Naive thymus-derived CD4-positive, alpha-beta T cell (primary cell): ENCODE measurements at regions not wholly inside any gene's neighbourhood (a gene's known extent, or its start where the extent isn't known, plus 50 kb on each side); places are given as distances from the start of the nearest gene placed in this dataset.
A peak's percentile ranks its signal among the peaks of the same experiment; 100 is the strongest.
"Not testable (repeated sequence)": the region's sequence is repeated elsewhere in the genome, so short reads cannot be mapped to it uniquely, and the experiment has no call there.

Experiments used
- ATAC-seq: fragments of 150-1000 bp; cut with Tn5 transposase; 2 replicates; pipeline ENCODE4 v1.10.0; 2021; ENCODE audit warnings: mild to moderate bottlenecking, moderate library complexity
- CTCF ChIA-PET: fragments of 350-600 bp; sonication (Branson Sonifier 250); formaldehyde crosslinking; loops from one replicate; lab custom pipeline; 2021; ENCODE audit warnings: antibody characterized with exemption; lab: Charles Lee
- POLR2A ChIA-PET: fragments of 350-600 bp; sonication (Branson Sonifier 250); formaldehyde crosslinking; loops from one replicate; lab custom pipeline; 2021; ENCODE audit warnings: antibody characterized with exemption, inconsistent platforms; lab: Charles Lee
- DNase-seq, 9 donors: peaks; one replicate each; pipeline versions ENCODE4 v3.0.0 to v3.0.0-alpha.2; 2020 to 2022; ENCODE audit warnings: mixed read lengths in 1 of 9
- H3K27ac ChIP-seq: one replicate; pipeline ENCODE4 v1.7.0; 2013; ENCODE audit warnings: mild to moderate bottlenecking, low read depth, low read length, moderate library complexity
- H3K27me3 ChIP-seq, 2 donors: one replicate each; pipeline ENCODE4 v1.7.0; 2013; ENCODE audit warnings: low read length in 2 of 2, mild to moderate bottlenecking in 2 of 2, moderate library complexity in 2 of 2; ENCODE audit not compliant: control insufficient read depth in 2 of 2, insufficient read depth in 2 of 2
- H3K36me3 ChIP-seq, 3 experiments: 1 replicate in 2 of 3; 2 replicates in 1 of 3; pipeline ENCODE4 v1.7.0; 2013; ENCODE audit warnings: low read length in 3 of 3, mild to moderate bottlenecking in 3 of 3, moderate library complexity in 1 of 3; ENCODE audit not compliant: insufficient read depth in 3 of 3, control insufficient read depth in 2 of 3
- H3K4me1 ChIP-seq, 2 donors: one replicate each; pipeline ENCODE4 v1.7.0; 2013; ENCODE audit warnings: low read length in 2 of 2, mild to moderate bottlenecking in 2 of 2, moderate library complexity in 1 of 2; ENCODE audit not compliant: control insufficient read depth in 2 of 2, insufficient read depth in 2 of 2
- H3K4me3 ChIP-seq: 2 replicates; pipeline ENCODE4 v1.7.0; 2013; ENCODE audit warnings: mild to moderate bottlenecking, low read length
- H3K9me3 ChIP-seq, 3 experiments: 1 replicate in 2 of 3; 2 replicates in 1 of 3; pipeline ENCODE4 v1.7.0; 2013; ENCODE audit warnings: low read length in 3 of 3; ENCODE audit not compliant: control insufficient read depth in 2 of 3
- H3K27ac Mint-ChIP-seq, 9 donors: one replicate each; pipeline ENCODE4 v1.8.0; 2020 to 2022; ENCODE audit warnings: mixed read lengths in 9 of 9, mild to moderate bottlenecking in 8 of 9, moderate library complexity in 5 of 9, inconsistent platforms in 2 of 9
- H3K27me3 Mint-ChIP-seq, 5 donors: one replicate each; pipeline ENCODE4 v1.8.0; 2021 to 2022; ENCODE audit warnings: mixed read lengths in 5 of 5, mild to moderate bottlenecking in 1 of 5
- H3K36me3 Mint-ChIP-seq, 5 donors: one replicate each; pipeline ENCODE4 v1.8.0; 2020 to 2022; ENCODE audit warnings: mixed read lengths in 5 of 5, mild to moderate bottlenecking in 3 of 5, inconsistent platforms in 1 of 5
- H3K4me1 Mint-ChIP-seq, 7 donors: one replicate each; pipeline ENCODE4 v1.8.0; 2020 to 2022; ENCODE audit warnings: mixed read lengths in 7 of 7, mild to moderate bottlenecking in 3 of 7, inconsistent platforms in 1 of 7
- H3K4me3 Mint-ChIP-seq, 10 donors: one replicate each; pipeline ENCODE4 v1.8.0; 2020 to 2022; ENCODE audit warnings: mild to moderate bottlenecking in 10 of 10, mixed read lengths in 10 of 10, moderate library complexity in 6 of 10, inconsistent platforms in 2 of 10
- H3K9me3 Mint-ChIP-seq, 11 donors: one replicate each; pipeline ENCODE4 v1.8.0; 2020 to 2022; ENCODE audit warnings: mixed read lengths in 11 of 11, mild to moderate bottlenecking in 4 of 11, inconsistent platforms in 1 of 11, moderate library complexity in 1 of 11
- intact Hi-C, 2 donors: fragments of 100-400 bp; cut with micrococcal nuclease; formaldehyde crosslinking; loops; one replicate each; pipeline ENCODE4 v1.15.1; 2023

GRCh38 chr2:87608377-87609166 is 139.3 kb upstream of the PLGLB2 start:
- H3K27me3 Mint-ChIP-seq, H3K4me3 ChIP-seq, intact Hi-C loops, CTCF ChIA-PET, H3K36me3 ChIP-seq, H3K4me1 Mint-ChIP-seq, H3K4me1 ChIP-seq, H3K36me3 Mint-ChIP-seq, H3K4me3 Mint-ChIP-seq, H3K27ac Mint-ChIP-seq, POLR2A ChIA-PET, H3K27ac ChIP-seq, H3K9me3 Mint-ChIP-seq, H3K27me3 ChIP-seq, H3K9me3 ChIP-seq, DNase-seq: not testable (repeated sequence)
- ATAC-seq, result peak; percentile 52

- H3K4me1 ChIP-seq, H3K27ac ChIP-seq, H3K27ac Mint-ChIP-seq, H3K36me3 ChIP-seq, H3K9me3 ChIP-seq, POLR2A ChIA-PET, CTCF ChIA-PET, H3K27me3 Mint-ChIP-seq, intact Hi-C loops, ATAC-seq, H3K4me1 Mint-ChIP-seq, DNase-seq, H3K27me3 ChIP-seq, H3K4me3 Mint-ChIP-seq, H3K36me3 Mint-ChIP-seq, H3K9me3 Mint-ChIP-seq, H3K4me3 ChIP-seq: not testable (repeated sequence)
These were observed 136.9 kb upstream of the PLGLB2 start for GRCh38 chr2:87610974-87611373.

DNA sequence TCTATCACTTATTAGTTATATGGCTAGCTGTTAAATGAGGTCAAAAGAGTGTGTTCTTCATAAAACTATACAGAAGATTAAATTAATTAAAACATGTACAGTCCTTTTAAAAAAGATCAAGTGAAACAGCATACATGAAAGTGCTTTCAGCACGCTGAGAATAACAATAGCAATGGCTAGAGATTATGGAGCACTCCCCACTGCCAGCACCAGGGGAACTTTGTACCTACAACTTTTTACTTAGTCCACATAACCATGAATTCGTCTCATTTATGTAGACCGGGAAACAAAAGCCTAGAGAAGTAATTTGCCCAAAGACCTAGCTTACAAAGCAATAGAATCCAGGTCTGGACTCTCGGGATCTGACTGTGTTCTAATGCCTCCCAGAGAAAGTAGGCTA is 136.5 kb upstream of the PLGLB2 start:
- POLR2A ChIA-PET, H3K4me1 Mint-ChIP-seq, H3K36me3 ChIP-seq, CTCF ChIA-PET, H3K36me3 Mint-ChIP-seq, H3K27me3 ChIP-seq, H3K4me3 ChIP-seq, H3K27me3 Mint-ChIP-seq, DNase-seq, intact Hi-C loops, ATAC-seq, H3K4me3 Mint-ChIP-seq, H3K9me3 ChIP-seq, H3K27ac Mint-ChIP-seq, H3K27ac ChIP-seq, H3K9me3 Mint-ChIP-seq, H3K4me1 ChIP-seq: not testable (repeated sequence)

- H3K27ac Mint-ChIP-seq, ATAC-seq, H3K4me3 Mint-ChIP-seq, H3K27ac ChIP-seq, H3K4me1 ChIP-seq, intact Hi-C loops, H3K9me3 ChIP-seq, H3K9me3 Mint-ChIP-seq, H3K36me3 ChIP-seq, H3K4me3 ChIP-seq, H3K27me3 Mint-ChIP-seq, POLR2A ChIA-PET, H3K36me3 Mint-ChIP-seq, DNase-seq, H3K27me3 ChIP-seq, H3K4me1 Mint-ChIP-seq, CTCF ChIA-PET: not testable (repeated sequence)
These were observed 135.9 kb upstream of the PLGLB2 start for GRCh38 chr2:87611956-87612355.

DNA sequence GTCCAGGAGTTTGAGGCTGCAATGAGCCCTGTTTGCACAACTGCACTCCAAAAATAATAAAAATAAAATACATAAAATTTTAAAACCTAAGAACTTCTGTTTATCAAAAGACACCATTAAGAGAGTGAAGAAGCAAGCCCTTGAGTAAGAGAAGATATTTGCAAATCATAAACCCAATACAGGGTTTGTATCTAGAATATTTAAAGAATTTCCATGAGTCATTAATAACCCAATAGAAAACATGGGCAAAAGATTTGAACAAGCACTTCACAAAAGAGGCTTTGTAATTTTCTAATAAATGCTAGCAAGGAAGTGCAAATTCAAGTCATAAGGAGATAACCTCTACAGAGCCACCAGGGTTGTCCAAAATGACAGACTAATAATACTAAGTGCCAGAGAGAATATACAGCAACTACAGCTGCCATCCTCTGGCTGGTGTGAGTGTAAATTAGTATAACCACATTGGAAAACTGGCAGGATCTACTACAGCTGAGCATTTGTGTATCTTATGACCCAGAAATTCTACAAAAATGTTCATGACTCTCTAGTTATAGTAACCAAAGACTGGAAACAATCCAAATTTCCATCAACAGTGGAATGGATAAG is 133.0 kb upstream of the PLGLB2 start:
- H3K4me1 ChIP-seq, DNase-seq, POLR2A ChIA-PET, H3K27ac Mint-ChIP-seq, H3K36me3 ChIP-seq, intact Hi-C loops, H3K27me3 Mint-ChIP-seq, H3K27ac ChIP-seq, H3K9me3 Mint-ChIP-seq, CTCF ChIA-PET, H3K4me3 ChIP-seq, ATAC-seq, H3K9me3 ChIP-seq, H3K4me3 Mint-ChIP-seq, H3K27me3 ChIP-seq, H3K4me1 Mint-ChIP-seq, H3K36me3 Mint-ChIP-seq: not testable (repeated sequence)

DNA sequence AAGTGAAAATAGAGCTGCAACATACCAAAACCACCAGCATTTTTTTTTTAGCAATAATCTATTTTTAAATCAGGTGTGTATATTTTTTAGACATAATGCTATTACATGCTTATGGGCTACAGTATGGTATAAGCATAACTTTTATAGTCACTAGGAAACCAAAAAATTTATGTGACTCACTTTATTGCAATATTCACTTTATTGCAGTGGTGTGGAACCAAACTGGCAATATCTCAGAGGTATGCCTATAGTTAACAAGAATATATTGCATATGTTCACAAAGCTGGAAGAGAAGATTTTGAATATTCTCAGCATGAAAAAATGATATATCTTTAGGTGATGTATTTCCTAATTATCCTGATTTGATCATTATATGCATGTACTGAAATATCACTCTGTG is 128.8 kb upstream of the PLGLB2 start:
- H3K27me3 ChIP-seq, H3K27ac ChIP-seq, intact Hi-C loops, H3K27me3 Mint-ChIP-seq, H3K9me3 Mint-ChIP-seq, CTCF ChIA-PET, H3K36me3 ChIP-seq, ATAC-seq, H3K9me3 ChIP-seq, H3K4me1 Mint-ChIP-seq, H3K36me3 Mint-ChIP-seq, H3K27ac Mint-ChIP-seq, POLR2A ChIA-PET, H3K4me3 Mint-ChIP-seq, H3K4me1 ChIP-seq, H3K4me3 ChIP-seq, DNase-seq: not testable (repeated sequence)

- H3K27me3 Mint-ChIP-seq, POLR2A ChIA-PET, H3K9me3 Mint-ChIP-seq, ATAC-seq, intact Hi-C loops, DNase-seq, H3K4me3 ChIP-seq, H3K27ac ChIP-seq, CTCF ChIA-PET, H3K4me1 Mint-ChIP-seq, H3K36me3 ChIP-seq, H3K27ac Mint-ChIP-seq, H3K27me3 ChIP-seq, H3K36me3 Mint-ChIP-seq, H3K9me3 ChIP-seq, H3K4me3 Mint-ChIP-seq, H3K4me1 ChIP-seq: not testable (repeated sequence)
These were observed 126.7 kb upstream of the PLGLB2 start for GRCh38 chr2:87621139-87621538.
